Activated T-cell treated with anti-CD3 and anti-CD28 coated beads, Interleukin-2, amount 50 U/mL, for 72 hours (primary cell): ENCODE measurements at regions not wholly inside any gene's neighbourhood (a gene's known extent, or its start where the extent isn't known, plus 50 kb on each side); places are given as distances from the start of the nearest gene placed in this dataset.

Experiments used
- ATAC-seq, 2 donors: fragments of 150-1000 bp; cut with Tn5 transposase; replicated peaks in 1 of 2; 2 replicates each; pipeline ENCODE4 v1.10.0; 2021; ENCODE audit warnings: moderate library complexity in 2 of 2, mild to moderate bottlenecking in 1 of 2
- DNase-seq, 2 donors: peaks; one replicate each; pipeline ENCODE4 v3.0.0; 2021 to 2022; ENCODE audit warnings: mixed read lengths in 1 of 2
- H3K27ac Mint-ChIP-seq: one replicate; pipeline ENCODE4 v1.8.0; 2022; ENCODE audit warnings: mild to moderate bottlenecking, moderate library complexity, mixed read lengths
- H3K27me3 Mint-ChIP-seq: one replicate; pipeline ENCODE4 v1.8.0; 2022; ENCODE audit warnings: low read depth, mixed read lengths
- H3K36me3 Mint-ChIP-seq, 2 donors: one replicate each; pipeline ENCODE4 v1.8.0; 2022; ENCODE audit warnings: mixed read lengths in 2 of 2, mild to moderate bottlenecking in 1 of 2; ENCODE audit not compliant: insufficient read depth in 2 of 2
- H3K4me1 Mint-ChIP-seq: one replicate; pipeline ENCODE4 v1.8.0; 2022; ENCODE audit warnings: low read depth, mixed read lengths
- H3K4me3 Mint-ChIP-seq, 2 donors: one replicate each; pipeline ENCODE4 v1.8.0; 2022; ENCODE audit warnings: mild to moderate bottlenecking in 2 of 2, mixed read lengths in 2 of 2, moderate library complexity in 2 of 2
- H3K9me3 Mint-ChIP-seq, 2 donors: one replicate each; pipeline ENCODE4 v1.8.0; 2022; ENCODE audit warnings: mixed read lengths in 2 of 2

DNA sequence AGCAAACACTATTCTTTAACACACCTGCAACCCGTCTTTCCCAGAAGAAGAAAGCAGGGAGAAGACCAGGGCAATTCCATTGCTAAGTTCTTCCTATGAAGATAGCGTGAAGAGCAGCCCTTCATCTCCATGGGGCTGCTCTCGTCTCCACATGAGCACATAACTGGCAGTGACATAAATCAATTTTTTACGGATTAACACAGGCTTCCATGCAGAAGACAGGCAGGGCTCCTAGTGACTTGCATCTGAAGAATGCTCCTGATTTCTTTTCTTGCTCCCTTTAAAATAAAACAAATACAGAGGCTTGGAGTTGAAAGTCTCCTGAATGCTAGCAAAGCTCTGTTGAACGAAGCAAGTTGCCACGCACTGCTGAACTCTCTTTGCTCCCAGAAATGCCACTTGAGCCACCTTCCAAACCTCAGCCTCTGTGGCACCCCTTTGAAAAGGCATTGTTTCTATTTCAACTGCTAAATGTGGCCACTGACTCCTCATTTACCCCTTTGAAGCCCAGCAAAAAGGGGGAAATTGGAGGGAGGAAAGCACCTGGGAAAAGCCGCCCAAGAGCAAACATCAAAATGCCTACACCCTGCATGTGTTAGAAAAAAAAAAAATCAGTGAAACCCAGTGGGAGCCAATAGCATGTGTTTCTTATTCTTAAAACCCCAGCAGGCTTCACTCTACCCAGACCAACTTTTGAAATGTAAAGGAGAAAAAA lies 383.7 kb downstream of the IDS start:
- Mint-ChIP-seq H3K27me3 (peaks cover 23% of the 10 kb centered on the region), H3K36me3 (no peaks in the 10 kb centered on the region), H3K9me3 (no peaks in the 10 kb centered on the region), H3K4me1 (no peaks in the 10 kb centered on the region), H3K27ac (no peak overlapping the region), H3K4me3 (no peak overlapping the region)
- DNase-seq (no peak), ATAC-seq (no peak)

DNA sequence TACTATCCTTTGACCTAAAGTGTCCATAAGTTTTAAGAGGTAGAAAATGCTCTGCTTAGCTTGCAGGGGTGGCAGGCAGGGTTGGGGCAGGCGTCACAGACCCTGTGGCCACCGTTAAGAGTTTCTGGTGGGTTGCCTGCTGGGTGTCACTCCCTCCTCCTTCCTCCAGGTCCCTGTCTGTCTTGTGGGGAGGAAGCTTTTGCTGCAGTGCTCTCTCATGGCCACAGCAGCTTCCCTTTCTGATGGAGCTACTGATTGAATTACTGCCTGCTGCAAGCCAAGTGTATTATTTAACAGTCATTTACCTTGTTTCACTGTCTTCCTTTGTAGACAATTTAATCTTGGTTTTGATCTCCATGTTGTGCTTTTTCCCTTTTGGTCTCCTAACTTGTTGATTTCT lies 384.6 kb downstream of the IDS start:
- H3K27me3 Mint-ChIP-seq: peaks cover 30% of the 10 kb centered on the region

DNA sequence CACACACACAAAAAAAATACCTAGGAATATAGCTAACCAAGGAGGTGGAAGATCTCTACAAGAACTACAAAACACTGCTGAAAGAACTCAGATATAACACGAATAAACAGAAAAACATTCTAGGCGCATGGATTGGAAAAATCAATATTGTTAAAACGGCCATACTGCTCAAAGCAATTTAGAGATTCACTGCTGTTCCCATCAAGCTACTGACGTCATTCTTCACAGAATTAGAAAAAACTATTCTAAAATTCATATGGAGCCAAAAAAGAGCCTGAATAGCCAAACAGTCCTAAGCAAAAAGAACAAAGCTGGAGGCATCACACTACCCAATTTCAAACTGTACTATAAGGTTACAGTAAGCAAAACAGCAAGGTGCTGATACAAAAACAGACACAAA lies 390.2 kb downstream of the IDS start:
- DNase-seq (no peak), ATAC-seq (no peak)
- no peaks in the 10 kb centered on the region for H3K4me1 Mint-ChIP-seq
- H3K27ac Mint-ChIP-seq: no peak overlapping the region
- no peak overlapping the region for H3K4me3 Mint-ChIP-seq
- H3K36me3 Mint-ChIP-seq: peaks cover 0 to 4% of the 10 kb centered on the region in 2 donors
- H3K9me3 Mint-ChIP-seq: peaks cover 0 to 10% of the 10 kb centered on the region in 2 donors
- peaks cover 25% of the 10 kb centered on the region for H3K27me3 Mint-ChIP-seq

More for the DNA sequence above, 384.6 kb downstream of the IDS start:
- Mint-ChIP-seq H3K4me3 (no peak overlapping the region), H3K36me3 (no peaks in the 10 kb centered on the region), H3K27ac (no peak overlapping the region), H3K4me1 (no peaks in the 10 kb centered on the region), H3K9me3 (no peaks in the 10 kb centered on the region)
- DNase-seq (no peak), ATAC-seq (no peak)

DNA sequence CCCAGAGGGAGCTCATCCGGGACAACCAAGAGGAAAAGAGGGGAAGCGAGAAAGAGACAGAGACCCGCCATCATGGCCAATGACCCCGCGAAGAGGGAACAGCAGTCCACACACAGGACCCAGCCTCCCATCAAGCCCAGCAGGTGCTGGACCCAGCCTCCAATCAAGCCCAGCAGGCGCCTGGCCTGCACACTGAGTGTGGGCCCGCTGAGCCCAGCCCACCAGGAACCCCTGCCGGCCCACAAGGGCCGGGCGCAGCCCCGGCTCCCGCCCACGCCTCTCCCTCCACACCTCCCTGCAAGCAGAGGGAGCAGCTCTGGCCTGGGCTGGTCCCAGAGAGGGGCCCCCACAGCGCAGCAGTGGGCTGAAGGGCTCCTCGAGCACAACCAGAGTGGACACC lies 391.1 kb downstream of the IDS start:
- Mint-ChIP-seq H3K27ac (no peak overlapping the region), H3K4me3 (no peak overlapping the region), H3K27me3 (peaks cover 32% of the 10 kb centered on the region), H3K36me3 (peaks cover 0 to 6% of the 10 kb centered on the region in 2 donors), H3K9me3 (peaks cover 0 to 10% of the 10 kb centered on the region in 2 donors), H3K4me1 (no peaks in the 10 kb centered on the region)
- no peak for DNase-seq
- no peak for ATAC-seq

DNA sequence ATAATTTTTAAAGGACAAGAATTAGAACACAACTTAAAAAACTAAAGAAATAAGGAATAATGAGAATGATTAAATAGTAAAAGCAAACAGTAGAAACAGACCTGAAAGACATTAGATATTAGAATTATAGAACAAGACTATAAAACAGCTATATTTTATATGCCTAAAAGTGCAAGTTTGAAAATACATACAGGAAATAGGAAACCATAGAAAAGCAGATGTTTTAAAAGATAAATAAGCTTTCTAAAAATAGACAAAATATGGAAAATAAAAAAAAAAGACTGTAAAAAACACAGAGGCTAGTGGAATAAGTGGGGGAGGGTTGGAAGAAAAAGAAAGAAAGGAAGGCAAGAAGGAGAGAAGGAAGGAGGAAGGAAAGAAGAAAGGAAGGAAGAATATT lies 407.3 kb downstream of the IDS start:
- peaks cover 13% of the 10 kb centered on the region for H3K27me3 Mint-ChIP-seq
- H3K4me1 Mint-ChIP-seq: no peaks in the 10 kb centered on the region
- H3K36me3 Mint-ChIP-seq: no peaks in the 10 kb centered on the region
- ATAC-seq (no peak), DNase-seq (no peak)
- H3K4me3 Mint-ChIP-seq: no peak overlapping the region
- no peaks in the 10 kb centered on the region for H3K9me3 Mint-ChIP-seq
- H3K27ac Mint-ChIP-seq: no peak overlapping the region

DNA sequence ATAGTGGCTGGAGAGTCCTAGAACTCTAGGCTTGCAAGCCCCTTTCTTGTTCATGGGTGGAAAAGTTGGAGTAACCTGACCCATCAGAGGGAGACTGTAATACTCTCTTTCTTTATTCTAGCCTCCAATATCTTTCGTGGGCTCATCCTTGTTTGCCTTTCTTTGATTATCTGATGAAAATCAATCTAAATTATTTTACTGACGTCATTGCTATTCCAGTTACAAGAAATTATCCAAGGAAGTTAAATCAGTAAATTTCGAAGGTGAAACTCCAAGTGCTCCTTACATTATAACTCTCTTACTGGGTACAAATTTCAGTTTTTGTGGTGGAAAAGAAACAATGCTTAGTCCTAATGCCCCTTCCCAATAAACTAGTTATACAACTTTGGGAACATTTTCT lies 412.9 kb downstream of the IDS start:
- Mint-ChIP-seq H3K4me3 (no peak overlapping the region), H3K4me1 (no peaks in the 10 kb centered on the region), H3K9me3 (peaks cover 0 to 1% of the 10 kb centered on the region in 2 donors), H3K27ac (no peak overlapping the region), H3K27me3 (peaks cover 6% of the 10 kb centered on the region), H3K36me3 (no peaks in the 10 kb centered on the region)
- ATAC-seq: no peak
- DNase-seq: no peak

DNA sequence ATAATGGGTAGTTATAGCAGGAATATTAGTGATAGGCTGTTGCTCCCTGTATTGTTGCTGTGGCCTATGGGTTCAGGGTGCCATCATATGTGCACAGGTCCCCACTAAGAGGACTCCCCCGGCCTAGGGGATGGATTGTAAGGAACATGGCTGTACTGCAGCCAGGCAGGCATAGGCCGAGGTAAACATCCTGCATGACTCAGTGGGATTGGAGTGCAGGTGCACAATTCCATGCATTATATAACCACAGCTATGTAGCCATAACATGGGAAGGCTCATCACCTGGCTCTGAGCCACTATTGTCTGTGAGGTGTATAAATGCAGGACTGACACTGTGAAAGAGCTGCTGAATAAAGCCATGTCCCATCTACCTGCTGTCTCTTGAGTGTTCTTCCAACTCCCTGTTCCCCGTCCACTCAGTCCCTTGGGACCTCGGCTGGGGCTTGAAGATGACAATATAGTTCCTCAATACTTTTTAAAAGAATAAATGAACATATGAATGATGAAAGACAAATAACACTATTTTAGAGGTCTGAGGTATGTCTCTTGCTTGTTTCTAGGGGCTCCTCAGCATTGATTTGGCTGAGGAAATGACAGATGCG lies 425.2 kb downstream of the IDS start:
- Mint-ChIP-seq H3K4me1 (no peaks in the 10 kb centered on the region), H3K36me3 (no peaks in the 10 kb centered on the region), H3K4me3 (no peak overlapping the region), H3K27me3 (peaks cover 5% of the 10 kb centered on the region), H3K9me3 (no peaks in the 10 kb centered on the region), H3K27ac (no peak overlapping the region)
- DNase-seq (no peak), ATAC-seq (no peak)

DNA sequence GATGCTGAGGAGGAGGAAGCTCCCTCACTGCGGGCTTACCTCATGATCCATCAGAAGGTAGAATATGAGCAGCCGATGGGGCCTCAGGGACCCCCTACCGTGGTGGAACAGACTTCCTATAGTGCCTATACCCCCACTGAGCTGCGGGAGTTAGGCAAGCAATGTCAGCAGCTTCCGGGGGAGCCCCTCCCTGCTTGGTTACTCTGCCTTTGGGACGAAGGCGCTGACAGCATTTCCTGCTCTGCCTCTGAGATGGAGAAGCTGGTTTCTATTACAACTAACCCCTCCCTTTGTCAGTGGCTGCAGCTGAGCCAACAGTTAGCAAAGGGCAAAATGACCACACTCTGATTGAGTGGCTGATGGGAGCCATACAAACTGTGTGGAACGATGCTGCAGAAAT lies 430.7 kb downstream of the IDS start:
- Mint-ChIP-seq H3K27ac (no peak overlapping the region), H3K9me3 (no peaks in the 10 kb centered on the region), H3K36me3 (no peaks in the 10 kb centered on the region), H3K4me3 (no peak overlapping the region), H3K4me1 (no peaks in the 10 kb centered on the region), H3K27me3 (peaks cover 7% of the 10 kb centered on the region)
- ATAC-seq: peak in 1 of 2 donors; percentile 28
- DNase-seq: peak in 1 of 2 donors; percentile 4

DNA sequence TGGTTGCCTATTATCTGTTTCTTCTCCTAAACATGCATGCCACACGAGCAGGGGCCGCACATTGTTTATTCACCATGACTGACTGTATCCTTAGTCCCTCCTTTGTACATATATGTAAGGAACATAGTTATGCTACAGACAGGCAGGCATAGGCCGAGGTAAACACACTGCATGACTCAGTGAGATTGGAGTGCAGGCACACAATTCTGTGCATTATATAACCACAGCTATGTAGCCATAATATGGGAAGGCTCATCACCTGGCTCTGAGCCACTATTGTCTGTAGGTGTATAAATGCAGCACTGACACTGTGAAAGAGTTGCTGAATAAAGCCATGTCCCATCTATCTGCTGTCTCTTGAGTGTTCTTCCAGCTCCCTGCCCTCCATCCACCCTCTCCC lies 431.6 kb downstream of the IDS start:
- no peak overlapping the region for H3K27ac Mint-ChIP-seq
- H3K27me3 Mint-ChIP-seq: peaks cover 7% of the 10 kb centered on the region
- ATAC-seq: no peak
- DNase-seq: no peak
- H3K9me3 Mint-ChIP-seq: no peaks in the 10 kb centered on the region
- H3K4me1 Mint-ChIP-seq: no peaks in the 10 kb centered on the region
- no peak overlapping the region for H3K4me3 Mint-ChIP-seq
- no peaks in the 10 kb centered on the region for H3K36me3 Mint-ChIP-seq

DNA sequence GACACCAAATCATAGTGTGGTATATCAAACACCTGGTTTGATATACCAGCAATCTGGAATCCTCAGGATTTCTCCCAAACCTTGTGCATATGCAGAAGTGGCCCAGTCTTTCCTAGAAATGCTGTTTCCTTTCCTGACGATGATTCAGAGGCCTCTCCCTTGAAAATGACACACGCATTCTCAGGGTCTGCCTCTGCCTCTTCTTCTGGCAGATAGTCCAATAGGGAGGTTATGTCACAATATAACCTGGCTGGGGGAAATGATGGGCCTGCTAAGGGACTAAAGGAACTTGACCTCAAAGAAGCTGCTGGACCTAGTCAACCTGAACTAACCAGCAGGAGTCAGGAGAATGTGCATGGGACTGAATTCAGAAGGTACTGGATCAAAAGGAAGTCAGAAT lies 435.2 kb downstream of the IDS start:
- no peak for DNase-seq
- no peaks in the 10 kb centered on the region for H3K9me3 Mint-ChIP-seq
- H3K27ac Mint-ChIP-seq: no peak overlapping the region
- ATAC-seq: no peak
- no peak overlapping the region for H3K4me3 Mint-ChIP-seq
- H3K27me3 Mint-ChIP-seq: peaks cover 7% of the 10 kb centered on the region
- H3K36me3 Mint-ChIP-seq: no peaks in the 10 kb centered on the region
- no peaks in the 10 kb centered on the region for H3K4me1 Mint-ChIP-seq

DNA sequence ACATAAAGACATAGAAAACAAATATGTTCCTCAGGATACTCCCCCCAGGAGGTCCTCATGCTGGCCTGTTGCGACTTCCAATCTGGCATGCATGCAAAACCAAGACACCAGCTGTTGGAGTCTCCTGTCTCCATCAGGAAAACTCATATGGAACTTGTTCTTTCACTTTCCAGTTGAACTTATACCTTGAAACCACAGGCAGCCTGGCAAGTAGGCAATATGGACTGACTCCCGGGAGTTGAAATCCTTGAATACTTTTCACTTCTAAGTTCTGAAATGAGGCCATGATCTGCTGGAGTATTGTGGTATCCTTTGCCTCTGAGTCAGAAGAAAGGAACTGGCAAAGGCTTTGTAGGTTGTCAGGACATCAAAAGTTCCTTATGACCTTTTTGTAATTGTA lies 444.2 kb downstream of the IDS start:
- Mint-ChIP-seq H3K36me3 (no peaks in the 10 kb centered on the region), H3K9me3 (peaks cover 0 to 2% of the 10 kb centered on the region in 2 donors), H3K27me3 (peaks cover 40% of the 10 kb centered on the region), H3K4me1 (no peaks in the 10 kb centered on the region), H3K4me3 (no peak overlapping the region), H3K27ac (no peak overlapping the region)
- DNase-seq (no peak), ATAC-seq (no peak)
